Hematopoietic multipotent progenitor cell treated with erythropoietin and hydrocortisone succinate and interleukin-3 and kit ligand, for 4 days (in vitro differentiated cells): ENCODE measurements at regions not wholly inside any gene's neighbourhood (a gene's known extent, or its start where the extent isn't known, plus 50 kb on each side); places are given as distances from the start of the nearest gene placed in this dataset.
"Not testable (repeated sequence)": the region's sequence is repeated elsewhere in the genome, so short reads cannot be mapped to it uniquely, and the experiment has no call there.

Experiments
- DNase-seq: peaks from one replicate; pipeline ENCODE4 v3.0.0-alpha.2; 2015

DNA sequence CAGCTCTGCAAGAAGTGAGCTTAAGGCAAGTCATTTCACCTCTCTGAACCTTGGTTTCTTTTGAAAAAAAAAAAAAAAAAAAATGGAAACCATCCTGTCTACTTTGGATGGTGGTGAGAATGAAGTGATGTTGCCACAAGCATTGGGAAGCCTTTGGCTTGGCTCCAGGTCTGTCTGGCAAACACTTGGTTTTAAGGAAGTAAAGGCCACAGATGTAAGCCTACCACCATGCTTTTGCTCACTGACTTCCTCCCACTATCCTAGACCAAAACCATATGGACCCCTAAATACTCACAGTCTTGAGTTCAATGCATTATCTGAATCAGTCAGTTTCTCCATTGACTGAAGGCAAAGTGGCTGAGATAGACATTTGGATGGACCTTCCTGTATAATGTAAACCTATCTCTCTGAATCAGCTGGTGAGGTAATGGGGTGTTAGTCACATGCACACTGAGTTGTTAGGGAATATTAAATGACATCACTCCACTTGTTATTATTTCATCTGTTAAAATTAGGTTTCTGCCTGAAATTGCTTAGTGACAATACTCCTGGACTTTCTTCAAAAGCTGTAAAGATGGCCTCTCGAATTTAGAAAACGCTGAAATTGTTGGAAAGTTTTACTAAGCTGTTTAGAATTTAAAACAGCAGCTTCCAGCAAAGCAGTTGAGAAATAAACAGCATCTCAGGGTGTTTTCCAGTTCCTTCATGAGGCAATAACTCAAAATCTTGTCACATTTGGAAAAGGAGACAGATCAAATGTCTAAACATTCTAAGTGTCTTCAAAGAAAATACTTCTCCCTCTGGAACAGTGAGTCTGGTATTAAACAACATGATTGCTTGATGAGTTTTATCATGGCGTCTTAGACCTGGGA, 833.5 kb downstream of the DHX35 start:
- DNase-seq = no peak

DNA sequence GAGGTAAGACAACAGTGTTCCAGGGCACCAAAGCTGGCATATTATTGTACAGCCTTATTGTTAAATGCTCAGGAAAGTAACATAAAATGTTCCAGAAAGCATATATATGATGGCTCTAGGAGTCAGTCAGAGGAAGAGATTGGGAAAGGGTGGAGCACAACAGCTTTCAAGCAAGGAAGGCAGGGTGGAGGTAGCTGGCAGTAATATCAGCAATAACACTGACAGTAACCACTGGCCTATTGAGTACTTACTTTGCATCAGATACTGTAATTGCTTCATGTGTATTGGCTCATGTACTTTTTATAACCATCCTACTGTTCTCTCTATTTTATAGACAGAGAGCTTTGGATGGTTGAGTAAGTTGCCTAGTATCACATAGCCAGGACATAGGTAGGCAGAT, 830.2 kb downstream of the DHX35 start:
- no peak for DNase-seq

DNA sequence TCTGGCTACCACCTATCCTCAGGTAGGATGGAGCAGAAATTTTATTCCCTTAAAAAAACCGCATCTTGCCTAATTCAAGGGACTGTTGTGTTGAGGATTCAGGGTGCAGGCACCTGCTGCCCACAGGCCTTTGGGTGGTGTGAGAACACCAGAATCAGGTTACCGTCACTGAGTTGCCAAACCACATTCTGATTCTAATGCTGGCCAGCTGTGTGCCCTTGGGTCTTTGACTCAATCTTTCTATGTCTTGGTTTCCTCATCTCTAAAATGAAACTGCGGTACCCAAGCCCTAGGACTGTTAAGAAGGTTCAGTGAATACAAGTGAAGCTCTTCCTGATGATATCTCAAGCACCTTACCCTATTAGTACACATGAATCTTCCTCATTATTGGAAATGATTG, 827.3 kb downstream of the DHX35 start:
- no peak for DNase-seq

DNA sequence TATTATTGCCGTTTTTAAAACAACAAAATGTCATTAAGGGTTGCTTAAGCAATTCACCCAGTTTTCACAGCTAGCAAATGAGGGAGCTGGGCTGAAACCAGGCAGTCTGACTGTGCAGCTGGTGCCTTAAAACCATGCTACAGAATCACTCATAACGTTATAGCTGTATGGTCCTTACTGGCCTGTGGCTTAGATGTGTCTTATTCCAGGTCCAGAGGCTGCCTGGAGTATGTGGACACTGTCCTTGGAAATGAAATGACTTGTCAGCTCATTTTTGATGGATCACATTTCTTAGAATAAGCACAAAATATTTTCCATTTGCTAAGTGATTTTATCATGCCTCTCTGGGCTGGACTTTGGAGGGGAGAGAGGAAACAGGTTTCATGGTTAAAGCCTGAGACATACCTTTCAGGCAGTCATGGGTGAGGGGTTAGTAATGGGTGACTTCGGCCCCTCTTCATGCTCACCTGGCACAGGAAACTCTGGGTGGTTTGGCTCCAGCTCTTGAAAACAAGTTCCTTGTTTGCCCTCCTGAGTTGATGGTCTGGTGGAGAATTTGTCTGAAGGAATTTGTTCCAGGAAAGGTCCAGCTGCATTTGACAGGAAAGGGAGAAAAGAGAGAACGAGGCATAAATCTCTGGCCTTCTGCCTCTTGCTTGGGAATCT, 823.2 kb downstream of the DHX35 start:
- DNase-seq = no peak

DNA sequence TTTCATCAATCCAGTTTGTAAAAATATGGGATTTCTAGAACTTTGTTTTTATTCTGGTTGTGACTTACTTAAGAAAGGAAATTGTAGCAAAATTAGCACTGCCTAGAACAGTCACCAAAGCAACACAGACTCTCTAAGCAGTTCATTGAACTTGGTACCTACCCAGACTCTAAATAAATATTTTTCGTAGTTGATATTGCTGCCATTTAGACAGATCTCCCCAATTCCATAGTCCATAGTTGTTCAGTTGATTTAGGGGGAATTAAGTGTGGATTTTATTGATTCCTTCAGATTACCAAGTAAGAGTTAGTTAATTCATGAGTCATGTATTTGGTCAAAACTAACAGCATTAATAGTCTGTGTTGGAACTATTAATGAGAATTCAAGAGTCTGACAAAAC, 822.5 kb downstream of the DHX35 start:
- no peak for DNase-seq

DNA sequence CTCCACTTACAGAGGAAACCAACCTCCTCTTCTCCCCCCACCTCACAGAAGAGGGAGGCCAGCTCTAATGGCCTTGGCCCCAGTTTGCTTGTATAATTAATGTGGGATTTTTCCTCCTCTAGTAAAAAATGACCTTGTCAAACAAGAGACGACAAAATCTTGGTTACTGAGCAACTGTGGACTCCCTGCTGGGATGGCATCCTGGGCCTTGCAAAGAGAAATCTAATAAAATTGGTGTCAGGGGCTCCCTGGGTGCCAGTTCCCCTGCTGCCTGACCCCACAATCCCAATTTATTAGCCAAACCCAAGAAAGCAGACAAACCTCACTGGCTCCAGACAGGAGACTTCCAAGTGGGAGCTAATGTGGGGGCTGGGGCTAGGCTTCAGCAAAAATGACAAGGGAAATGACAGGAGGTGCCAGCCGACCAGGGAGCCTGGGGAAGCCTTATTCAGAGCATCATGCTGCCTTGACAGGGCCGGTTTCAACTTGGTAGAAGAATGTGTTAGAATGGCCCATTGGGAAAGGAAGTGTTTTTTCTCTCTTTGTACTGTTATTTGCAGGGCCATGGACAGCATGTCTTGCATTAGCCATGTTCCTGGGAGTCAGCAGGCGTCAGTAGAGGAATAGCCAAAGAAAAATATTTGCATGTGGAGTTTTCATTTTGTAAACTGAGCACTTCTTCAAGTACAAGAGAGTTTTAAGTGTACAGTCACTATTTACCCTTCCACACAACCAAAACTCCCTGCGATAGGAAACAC, 816.9 kb downstream of the DHX35 start:
- no peak for DNase-seq

DNA sequence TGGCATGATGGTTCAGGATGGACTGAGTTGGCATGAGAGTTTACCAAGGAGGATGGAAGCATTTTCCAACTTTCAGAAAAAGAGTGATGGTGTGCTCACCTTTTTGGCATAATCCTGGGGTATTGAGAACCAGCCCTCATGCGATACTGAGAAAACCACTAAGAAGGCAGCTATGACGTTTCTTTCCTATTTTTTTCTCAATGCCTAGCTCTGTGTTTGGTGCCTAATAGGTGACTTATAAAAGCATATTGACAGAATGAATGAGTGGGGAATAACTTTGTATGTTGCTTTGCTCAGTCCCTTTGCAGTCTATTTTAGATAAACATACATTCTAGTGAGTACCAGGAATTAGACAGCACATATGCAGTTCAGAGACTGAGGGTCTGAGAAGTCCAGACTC, 816.3 kb downstream of the DHX35 start:
- no peak for DNase-seq

DNA sequence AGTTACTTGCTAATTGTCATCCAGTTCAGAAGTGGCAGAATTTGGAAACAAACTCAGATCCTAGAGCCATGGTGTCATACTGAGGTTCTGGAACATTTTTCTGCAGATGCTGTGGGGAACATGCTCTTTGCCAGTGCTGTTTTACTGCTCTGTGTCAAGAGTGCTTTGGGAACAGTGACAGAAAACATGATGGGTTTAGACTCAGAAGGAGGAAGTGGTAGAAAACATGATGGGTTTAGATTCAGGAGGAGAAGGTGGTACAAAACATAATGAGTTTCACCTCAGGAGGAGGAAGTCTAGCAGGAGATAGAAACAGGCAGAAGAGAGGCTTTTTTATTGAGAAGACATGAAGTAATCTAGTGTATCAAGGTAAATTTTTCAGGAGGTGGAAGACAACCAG, 815.5 kb downstream of the DHX35 start:
- DNase-seq = no peak

DNA sequence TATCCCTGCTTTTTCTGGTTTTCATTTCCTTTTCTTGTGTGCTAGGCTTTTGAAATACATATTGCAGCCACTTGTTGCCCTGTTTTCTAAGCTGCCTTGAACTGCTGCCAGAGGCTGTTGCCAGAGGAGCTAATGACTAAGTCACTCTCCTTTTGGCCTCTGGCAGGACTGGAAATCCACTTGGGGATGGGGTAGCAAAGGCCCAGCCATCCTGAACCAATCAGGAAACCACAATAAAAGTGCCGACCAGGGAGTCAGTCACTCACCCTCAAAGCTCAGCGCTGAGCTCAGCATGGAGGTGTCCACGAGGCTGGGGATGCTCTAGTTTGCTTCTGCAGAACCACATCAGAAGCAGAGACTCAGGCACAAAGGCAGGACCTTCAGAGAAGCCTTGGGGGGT, 813.0 kb downstream of the DHX35 start:
- DNase-seq = no peak

DNA sequence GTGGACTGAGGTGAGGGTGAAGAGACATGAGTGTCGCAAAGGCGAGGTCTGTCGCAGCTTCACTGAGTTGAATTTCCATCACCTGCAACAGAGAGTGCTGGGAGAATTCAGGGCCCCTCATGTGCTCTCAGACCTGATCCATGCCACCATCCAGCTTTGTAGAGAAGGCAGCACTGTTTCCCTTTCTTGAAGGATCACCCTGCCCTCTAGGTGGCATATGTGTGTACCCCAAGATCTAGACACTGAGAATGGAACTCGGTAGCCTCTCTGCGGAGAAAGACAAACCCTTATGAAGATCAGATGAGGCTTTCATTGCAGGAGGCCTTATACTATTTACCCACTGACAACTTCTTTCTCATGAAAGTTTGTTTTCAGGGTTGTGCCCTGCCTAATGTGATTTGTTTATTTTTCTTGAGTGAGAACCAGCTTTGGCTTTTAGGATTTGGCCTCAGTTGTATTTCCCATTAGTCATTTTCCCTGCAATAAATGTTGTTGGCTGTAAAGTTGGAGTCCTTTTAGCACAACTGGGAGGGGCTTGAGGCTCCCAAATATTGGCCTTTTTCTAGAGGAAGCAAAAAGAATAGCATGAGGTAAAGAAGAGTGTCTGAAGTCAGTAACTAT, 811.3 kb downstream of the DHX35 start:
- DNase-seq = no peak

DNA sequence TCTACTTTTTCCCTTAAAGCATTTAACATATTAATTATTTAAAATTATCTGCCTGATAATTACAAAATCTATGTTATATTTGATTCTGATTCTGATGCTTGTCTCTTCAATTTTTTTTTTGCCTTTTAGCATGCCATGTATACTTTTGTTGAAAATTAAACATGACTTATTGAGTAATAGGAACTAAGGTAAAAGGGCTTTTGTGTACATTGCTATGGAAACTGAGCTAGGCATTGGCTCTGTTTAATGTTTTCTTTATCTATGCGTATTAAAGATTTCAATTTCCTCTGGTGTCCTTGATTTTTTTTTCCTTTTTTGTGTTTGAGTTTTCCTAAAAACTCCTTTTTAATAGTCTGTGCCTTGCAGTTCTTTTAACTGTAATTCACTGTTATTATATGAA, 805.2 kb downstream of the DHX35 start:
- DNase-seq = no peak

DNA sequence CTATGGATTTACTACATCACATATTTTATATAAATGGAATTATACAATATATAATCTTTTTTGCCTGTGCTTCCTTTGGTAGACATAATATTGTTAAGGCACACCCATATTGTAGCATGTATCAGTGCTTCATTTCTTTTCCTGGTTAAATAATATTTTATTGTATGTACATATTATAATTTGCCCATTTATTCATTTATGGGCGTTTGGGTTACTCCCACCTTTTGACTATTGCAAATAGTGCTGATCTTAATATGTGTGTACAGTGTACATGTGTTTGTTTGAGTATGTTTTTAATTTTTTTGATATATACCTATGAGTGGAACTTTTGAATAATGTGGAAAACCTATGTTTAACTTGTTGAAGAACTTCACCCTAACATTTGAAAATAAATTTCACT, 804.2 kb downstream of the DHX35 start:
- DNase-seq = no peak

DNA sequence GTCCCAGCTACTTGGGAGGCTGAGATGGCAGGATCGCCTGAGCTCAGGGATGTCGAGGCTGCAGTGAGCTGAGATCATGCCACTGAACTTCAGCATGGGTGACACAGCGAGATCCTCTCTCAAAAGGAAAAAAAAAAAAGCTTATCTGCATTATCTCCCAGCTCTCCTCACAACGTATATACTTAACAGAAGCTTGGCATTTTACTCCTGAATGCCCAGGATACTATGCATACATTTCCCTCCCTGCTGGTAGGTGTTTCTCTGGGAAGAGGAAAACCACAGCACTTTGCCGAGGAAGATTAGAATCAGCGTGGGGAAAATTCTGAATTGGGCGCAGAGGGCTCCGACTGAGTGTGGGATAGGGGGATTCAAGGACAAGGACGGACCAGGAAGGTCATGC, 800.6 kb downstream of the DHX35 start:
- no peak for DNase-seq

DNA sequence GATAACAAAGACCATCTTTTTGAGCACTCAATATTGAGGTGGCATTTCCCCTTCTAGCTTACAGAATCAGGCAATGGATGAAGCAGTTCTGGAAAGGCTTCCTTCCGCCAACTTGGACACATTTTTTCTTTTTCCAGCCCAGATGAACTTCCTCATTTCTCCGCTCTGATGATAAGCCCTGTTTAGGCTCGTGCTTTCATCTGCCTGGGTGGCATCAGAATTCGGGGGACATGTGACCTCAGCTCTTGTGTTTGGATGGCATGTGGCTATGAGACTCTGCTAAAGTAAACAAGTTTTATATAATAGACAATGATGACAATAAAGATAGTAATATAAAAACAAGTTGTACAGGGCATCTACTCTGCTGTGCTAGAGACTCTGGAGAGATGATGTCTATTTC, 796.7 kb downstream of the DHX35 start:
- no peak for DNase-seq

DNA sequence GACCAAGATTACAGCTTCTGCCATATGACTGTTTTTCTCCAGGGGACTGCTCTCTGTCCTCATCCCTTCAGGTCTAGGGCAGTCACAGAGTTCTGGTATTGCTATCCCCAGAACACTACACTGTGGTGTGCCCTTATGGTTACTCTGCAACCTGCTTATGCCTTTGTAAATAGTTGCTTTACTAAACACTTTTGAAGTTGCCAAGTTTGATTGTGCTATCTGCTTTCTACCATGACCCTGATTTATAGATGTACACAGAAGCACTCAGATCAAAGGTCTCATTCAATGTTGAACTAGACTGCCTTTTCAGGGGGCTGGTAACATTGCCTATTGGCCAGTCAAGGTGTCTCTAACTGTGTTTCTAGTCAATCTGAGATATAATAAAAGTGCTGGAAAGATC, 794.7 kb downstream of the DHX35 start:
- DNase-seq = no peak

DNA sequence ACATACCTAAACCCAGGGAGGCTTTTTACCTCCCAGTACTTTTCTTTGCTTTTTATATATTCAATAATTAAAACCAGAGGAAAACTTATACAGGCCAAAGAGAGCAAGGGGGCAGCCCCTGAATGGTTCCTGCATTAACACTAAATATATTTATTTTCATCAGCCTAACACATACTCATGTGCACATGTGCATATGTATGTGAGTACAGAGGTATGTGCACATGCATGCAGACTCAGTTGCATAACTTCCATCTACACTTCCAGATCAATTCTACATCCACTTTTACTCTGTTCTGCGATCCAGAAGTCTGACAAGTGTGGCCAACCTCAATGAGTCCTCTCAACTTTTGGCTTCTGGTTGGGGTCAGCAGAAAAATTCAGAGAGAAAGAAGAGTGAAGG, 794.2 kb downstream of the DHX35 start:
- no peak for DNase-seq

DNA sequence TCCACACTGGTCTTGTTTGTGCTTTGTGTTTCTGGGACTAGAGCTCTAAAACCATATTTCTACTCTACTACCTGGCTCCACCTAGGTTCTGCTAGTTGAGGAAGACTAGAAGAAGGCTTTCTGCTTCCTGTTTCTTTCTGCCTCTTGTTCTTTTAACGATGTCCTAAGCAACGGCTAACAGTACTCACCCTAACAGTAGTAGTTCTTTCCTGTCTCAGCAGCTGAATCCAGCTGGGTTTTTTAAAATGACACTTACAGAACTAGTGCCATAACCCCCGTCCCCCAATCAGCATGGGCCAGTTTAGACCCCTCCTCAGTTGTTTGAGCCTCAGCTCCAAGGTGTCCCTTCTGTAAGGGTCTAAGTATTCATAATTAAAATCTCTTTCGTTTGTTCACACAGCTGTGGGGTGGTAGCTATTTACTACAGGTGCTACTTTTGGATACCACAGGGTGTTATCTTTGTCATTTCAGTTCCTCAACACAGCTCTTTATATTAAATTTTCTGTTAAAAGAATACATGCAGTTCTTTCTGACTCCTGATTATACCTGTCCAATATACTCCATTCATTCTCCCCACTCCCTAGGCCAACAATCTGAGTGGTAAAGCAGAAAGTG, 790.2 kb downstream of the DHX35 start:
- no peak for DNase-seq

DNA sequence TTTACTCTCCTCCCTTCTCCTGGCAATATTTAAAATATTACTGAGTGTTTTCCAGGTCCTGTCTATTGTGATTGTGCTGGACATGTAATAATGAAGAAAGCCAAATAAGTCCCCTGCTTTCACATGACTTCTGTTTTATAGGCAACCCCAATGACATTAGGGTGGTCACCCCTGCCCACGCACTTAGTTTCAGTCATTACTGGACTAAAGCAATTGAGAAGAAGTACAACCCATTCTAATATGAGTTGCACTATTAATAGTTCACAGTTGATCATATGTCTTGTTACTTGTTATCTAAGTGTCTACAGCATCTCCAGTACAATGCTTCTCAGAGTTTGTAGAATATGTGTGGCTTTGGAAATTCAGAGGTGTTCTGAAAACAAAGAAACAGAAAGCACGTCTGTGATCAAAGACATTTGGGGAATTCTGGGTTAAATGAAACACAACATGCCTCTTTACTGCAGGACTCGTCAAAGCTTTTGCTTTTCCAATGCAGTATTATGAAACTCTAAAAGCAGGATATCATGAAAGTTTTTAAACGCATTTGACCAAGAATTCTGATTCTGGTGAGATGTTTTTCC, 789.5 kb downstream of the DHX35 start:
- no peak for DNase-seq

DNA sequence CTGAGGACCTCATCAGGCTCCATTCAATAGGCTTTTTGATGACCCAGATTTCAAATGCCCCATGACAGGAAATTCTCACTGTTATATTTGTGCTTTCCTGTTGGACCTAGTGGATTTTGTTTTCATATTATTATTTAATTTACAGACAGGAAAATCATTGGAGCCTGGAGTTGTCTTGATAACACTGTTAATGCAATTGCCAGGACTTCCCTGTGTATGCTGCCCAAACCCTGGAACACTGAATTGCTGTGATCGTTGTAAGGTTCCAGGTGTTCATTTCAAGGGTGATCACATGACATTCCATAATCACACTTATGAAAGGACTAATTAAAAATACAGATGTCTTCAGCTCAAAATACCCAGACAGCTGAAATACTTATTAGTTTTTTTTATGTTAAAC, 783.2 kb downstream of the DHX35 start:
- no peak for DNase-seq

DNA sequence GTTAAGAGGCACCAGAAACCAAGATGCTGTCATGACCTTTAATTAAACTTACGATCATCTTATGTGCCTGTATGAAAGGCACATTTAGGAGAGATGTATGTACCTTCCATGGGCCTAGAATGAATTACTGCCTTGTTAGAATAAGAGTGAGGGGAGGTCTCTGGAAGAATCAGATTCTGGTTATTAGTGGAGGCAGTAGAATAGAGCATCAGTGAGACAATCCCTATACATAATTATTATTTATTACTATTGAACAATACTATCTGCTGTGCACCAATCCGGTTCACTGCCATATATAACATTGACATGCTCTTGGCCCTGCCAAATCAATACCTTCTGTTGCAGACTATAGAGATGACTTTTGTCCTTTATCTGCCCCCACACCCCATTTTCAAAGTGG, 776.5 kb downstream of the DHX35 start:
- DNase-seq = no peak

DNA sequence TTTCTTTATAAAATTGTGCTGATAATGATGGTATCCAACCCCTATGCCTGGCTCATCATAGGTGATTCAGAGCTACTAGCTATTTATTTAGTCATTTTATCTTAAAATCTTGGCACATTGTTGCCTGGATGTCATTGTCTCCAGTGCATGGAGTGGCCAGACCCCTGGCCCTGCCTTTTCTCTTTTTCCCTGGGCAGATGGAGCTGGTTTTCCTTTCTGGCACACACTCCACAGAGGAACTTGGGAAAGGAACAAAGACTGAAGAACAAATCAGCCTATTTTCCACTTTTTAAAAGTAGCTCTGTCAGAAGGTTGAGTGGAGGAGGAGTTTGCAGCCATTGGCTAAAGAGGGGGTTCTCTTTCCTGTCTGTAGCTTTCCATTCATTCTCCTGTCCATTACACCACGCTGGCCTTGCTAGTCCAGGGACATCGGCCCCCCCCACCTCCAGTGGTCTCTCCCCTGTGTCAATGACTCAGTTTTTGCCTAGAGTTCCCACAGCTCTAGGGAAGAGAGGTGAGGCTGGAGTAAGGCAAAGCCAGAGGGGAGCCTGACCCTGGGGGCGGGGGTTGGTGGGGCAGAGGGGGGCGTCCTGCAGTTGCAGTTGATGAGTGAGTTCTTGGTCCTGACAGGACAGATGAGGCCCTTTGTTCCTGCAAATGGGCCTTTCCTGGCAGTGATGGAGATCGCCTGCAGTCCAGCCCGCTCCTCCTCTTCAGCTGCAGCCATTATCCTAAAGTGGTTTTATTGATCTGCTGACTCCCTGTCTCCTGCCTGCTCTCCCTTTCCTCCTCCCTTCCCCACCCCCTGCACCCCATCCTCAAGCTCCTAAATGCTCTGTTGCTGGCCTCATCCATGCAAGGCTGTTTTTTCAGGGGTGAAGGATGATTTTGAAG, 774.5 kb downstream of the DHX35 start:
- DNase-seq = no peak

DNA sequence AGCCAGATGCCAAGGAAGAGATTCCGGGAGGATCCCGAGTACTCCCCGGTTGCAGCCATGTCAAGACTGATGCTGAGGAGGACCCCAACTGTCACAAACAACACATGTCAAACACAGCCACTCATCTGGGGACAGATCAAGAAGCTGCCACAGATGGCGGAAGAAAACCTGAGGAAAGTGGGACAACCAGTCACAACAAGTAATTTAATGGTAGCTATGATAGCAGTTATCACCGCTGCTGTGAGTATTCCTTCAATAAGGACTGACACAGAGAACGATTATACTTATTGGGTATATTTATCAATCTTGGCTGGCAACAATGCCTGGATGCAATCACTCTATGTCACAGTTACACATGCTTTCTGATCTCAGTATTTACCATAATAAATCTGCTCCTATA, 763.4 kb downstream of the DHX35 start:
- not testable (repeated sequence) for DNase-seq
